Left ventricle myocardium inferior (tissue), 1 donor: ENCODE measurements at regions not wholly inside any gene's neighbourhood (a gene's known extent, or its start where the extent isn't known, plus 50 kb on each side); places are given as distances from the start of the nearest gene placed in this dataset.
A peak's percentile ranks its signal among the peaks of the same experiment; 100 is the strongest.

ENCODE experiments used
- DNase-seq: peaks from one replicate; pipeline ENCODE4 v3.0.0-alpha.2; 2020
- H3K27ac ChIP-seq: fragments of 200-600 bp; replicated peaks from 2 replicates; pipeline ENCODE4 v1.8.0; 2021
- H3K27me3 ChIP-seq: fragments of 200-600 bp; 2 replicates; pipeline ENCODE4 v1.8.0; 2021; ENCODE audit warnings: low read depth
- H3K36me3 ChIP-seq: fragments of 200-600 bp; 2 replicates; pipeline ENCODE4 v1.8.0; 2021
- H3K4me1 ChIP-seq: fragments of 200-600 bp; 2 replicates; pipeline ENCODE4 v1.8.0; 2021
- H3K4me3 ChIP-seq: fragments of 200-600 bp; 2 replicates; pipeline ENCODE4 v1.8.0; 2021; ENCODE audit warnings: mild to moderate bottlenecking, moderate library complexity
- H3K9me3 ChIP-seq: fragments of 200-600 bp; replicated peaks from 2 replicates; pipeline ENCODE4 v1.8.0; 2021
- intact Hi-C: fragments of 100-400 bp; cut with micrococcal nuclease; formaldehyde crosslinking; loops from one replicate; pipeline ENCODE4 v1.11.0; 2022
- TF ChIP-seq, protein P1 (sequence below): fragments of 200-600 bp; IDR thresholded peaks from 2 replicates; pipeline ENCODE4 v1.8.0; 2021; ENCODE audit warnings: antibody characterized with exemption, mild to moderate bottlenecking, borderline replicate concordance
- donor health status: DM: no; HTN: yes; CAD: no; lungs with severe emphysema.

- Histone ChIP-seq H3K27ac (no peak overlapping the region), H3K4me1 (peaks cover 9% of the 10 kb centered on the region), H3K36me3 (no peaks in the 10 kb centered on the region), H3K9me3 (no peaks in the 10 kb centered on the region), H3K4me3 (no peak overlapping the region), H3K27me3 (no peaks in the 10 kb centered on the region)
- TF ChIP-seq, protein P1, sequence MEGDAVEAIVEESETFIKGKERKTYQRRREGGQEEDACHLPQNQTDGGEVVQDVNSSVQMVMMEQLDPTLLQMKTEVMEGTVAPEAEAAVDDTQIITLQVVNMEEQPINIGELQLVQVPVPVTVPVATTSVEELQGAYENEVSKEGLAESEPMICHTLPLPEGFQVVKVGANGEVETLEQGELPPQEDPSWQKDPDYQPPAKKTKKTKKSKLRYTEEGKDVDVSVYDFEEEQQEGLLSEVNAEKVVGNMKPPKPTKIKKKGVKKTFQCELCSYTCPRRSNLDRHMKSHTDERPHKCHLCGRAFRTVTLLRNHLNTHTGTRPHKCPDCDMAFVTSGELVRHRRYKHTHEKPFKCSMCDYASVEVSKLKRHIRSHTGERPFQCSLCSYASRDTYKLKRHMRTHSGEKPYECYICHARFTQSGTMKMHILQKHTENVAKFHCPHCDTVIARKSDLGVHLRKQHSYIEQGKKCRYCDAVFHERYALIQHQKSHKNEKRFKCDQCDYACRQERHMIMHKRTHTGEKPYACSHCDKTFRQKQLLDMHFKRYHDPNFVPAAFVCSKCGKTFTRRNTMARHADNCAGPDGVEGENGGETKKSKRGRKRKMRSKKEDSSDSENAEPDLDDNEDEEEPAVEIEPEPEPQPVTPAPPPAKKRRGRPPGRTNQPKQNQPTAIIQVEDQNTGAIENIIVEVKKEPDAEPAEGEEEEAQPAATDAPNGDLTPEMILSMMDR, result no peak
- DNase-seq, result no peak
- intact Hi-C loops, result loop anchor here (10.0 kb wide), 1 partner anchor 538 kb away; no protein-coding TSS in a partner anchor
Observed at GRCh38 chr1:112332176-112333150, 63.6 kb upstream of the CTTNBP2NL start.

GRCh38 chr1:112335351-112335750 is 60.7 kb upstream of the CTTNBP2NL start:
- Histone ChIP-seq H3K4me1 (peaks cover 9% of the 10 kb centered on the region), H3K36me3 (no peaks in the 10 kb centered on the region), H3K27me3 (no peaks in the 10 kb centered on the region), H3K9me3 (no peaks in the 10 kb centered on the region), H3K4me3 (no peak overlapping the region), H3K27ac (no peak overlapping the region)
- DNase-seq, result no peak
- intact Hi-C loops, result loop anchor here (10.0 kb wide), 1 partner anchor 541 kb away; no protein-coding TSS in a partner anchor
- TF ChIP-seq, protein P1, result no peak

DNA sequence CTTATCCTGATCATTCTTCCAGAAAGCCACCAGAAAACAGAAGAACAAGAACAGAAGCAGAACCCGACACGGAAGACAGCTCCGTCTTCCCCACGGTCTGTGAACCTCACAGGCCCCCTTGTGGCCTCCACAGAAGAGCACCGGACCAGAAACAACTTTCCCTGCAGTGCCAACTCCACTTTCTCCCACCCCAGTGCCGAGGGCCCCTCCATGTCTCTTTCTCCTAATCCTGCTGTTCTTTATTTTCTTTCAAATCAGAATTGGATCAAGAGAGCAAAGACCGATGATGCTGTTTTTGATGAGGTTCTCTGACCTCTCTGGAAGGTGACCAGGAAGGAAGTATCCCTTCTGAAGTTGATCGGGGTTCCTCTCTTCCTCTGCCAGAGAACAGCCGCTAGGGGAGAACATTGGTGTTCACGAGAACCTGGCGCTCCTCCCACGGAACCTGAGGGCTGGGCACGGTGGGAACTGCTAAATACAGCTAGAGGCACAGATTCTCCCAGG is 58.9 kb upstream of the CTTNBP2NL start:
- H3K9me3 ChIP-seq, result no peaks in the 10 kb centered on the region
- no peaks in the 10 kb centered on the region for H3K36me3 ChIP-seq
- intact Hi-C loops, result loop anchor here (10.0 kb wide), 1 partner anchor 542 kb away; no protein-coding TSS in a partner anchor
- DNase-seq, result peak; percentile 54
- peaks cover 9% of the 10 kb centered on the region for H3K4me1 ChIP-seq
- TF ChIP-seq, protein P1, result peak; percentile 81
- H3K27ac ChIP-seq, result no peak overlapping the region
- peak overlapping the region; percentile 34 for H3K4me3 ChIP-seq
- peaks cover 6% of the 10 kb centered on the region for H3K27me3 ChIP-seq

- DNase-seq, result no peak
- intact Hi-C loops, result no loop called here
- TF ChIP-seq, protein P1, result no peak
- peaks cover 6% of the 10 kb centered on the region for H3K27me3 ChIP-seq
- peaks cover 4% of the 10 kb centered on the region for H3K4me1 ChIP-seq
- no peaks in the 10 kb centered on the region for H3K9me3 ChIP-seq
- no peak overlapping the region for H3K4me3 ChIP-seq
- no peaks in the 10 kb centered on the region for H3K36me3 ChIP-seq
- H3K27ac ChIP-seq, result no peak overlapping the region
Observed at GRCh38 chr1:112341986-112342385, 54.0 kb upstream of the CTTNBP2NL start.

DNA sequence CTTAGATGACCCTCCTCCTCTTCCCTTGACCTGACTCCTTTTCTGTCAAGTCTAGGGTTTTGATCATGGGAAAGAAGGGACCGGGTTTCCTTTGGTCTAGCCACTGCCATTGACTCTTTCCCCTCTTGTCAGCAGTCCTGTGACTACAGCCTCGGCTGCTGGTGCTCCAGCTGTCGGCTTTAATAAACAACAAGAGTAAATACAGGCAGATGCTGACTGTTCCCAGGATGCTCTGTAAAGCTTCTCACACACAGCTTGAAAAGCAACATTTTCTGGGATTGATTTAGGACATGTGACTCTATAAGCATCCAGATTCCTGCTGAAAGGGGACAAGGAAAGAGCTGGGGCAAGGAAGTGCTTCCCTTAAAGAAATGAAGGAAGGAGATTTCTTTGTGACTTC is 53.5 kb upstream of the CTTNBP2NL start:
- Histone ChIP-seq H3K27me3 (peaks cover 6% of the 10 kb centered on the region), H3K27ac (no peak overlapping the region), H3K9me3 (no peaks in the 10 kb centered on the region), H3K36me3 (no peaks in the 10 kb centered on the region), H3K4me1 (no peaks in the 10 kb centered on the region), H3K4me3 (no peak overlapping the region)
- intact Hi-C loops, result no loop called here
- no peak for DNase-seq
- TF ChIP-seq, protein P1, result no peak
